GM12872 (cell line): ENCODE measurements at regions not wholly inside any gene's neighbourhood (a gene's known extent, or its start where the extent isn't known, plus 50 kb on each side); places are given as distances from the start of the nearest gene placed in this dataset.

Experiments used
- TF ChIP-seq, protein P1 (sequence below): IDR thresholded peaks from 3 replicates; pipeline ENCODE4 v1.5.1; 2011; ENCODE audit warnings: low read depth, mild to moderate bottlenecking, low read length, moderate library complexity; ENCODE audit not compliant: insufficient read depth

DNA sequence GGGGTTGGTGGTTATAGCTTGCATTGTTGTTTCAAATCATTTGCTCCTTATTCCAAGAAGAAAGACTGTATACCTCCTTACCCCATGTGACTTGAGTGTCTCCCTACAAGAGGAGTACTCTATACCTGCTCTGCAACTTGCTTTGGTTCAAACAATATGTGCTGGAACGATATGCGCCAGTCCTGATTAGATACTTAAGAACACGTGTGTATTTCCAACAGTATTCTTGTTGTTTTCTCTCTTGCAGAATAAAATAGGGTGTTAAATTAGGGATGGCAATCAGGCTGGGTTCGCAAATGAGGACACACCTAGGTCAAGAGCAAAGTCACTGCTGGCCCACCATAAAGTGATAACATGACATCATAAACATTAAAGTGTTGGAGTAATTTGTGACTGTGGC lies 895.0 kb upstream of the SLITRK1 start:
- TF ChIP-seq, protein P1, sequence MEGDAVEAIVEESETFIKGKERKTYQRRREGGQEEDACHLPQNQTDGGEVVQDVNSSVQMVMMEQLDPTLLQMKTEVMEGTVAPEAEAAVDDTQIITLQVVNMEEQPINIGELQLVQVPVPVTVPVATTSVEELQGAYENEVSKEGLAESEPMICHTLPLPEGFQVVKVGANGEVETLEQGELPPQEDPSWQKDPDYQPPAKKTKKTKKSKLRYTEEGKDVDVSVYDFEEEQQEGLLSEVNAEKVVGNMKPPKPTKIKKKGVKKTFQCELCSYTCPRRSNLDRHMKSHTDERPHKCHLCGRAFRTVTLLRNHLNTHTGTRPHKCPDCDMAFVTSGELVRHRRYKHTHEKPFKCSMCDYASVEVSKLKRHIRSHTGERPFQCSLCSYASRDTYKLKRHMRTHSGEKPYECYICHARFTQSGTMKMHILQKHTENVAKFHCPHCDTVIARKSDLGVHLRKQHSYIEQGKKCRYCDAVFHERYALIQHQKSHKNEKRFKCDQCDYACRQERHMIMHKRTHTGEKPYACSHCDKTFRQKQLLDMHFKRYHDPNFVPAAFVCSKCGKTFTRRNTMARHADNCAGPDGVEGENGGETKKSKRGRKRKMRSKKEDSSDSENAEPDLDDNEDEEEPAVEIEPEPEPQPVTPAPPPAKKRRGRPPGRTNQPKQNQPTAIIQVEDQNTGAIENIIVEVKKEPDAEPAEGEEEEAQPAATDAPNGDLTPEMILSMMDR, result no peak

DNA sequence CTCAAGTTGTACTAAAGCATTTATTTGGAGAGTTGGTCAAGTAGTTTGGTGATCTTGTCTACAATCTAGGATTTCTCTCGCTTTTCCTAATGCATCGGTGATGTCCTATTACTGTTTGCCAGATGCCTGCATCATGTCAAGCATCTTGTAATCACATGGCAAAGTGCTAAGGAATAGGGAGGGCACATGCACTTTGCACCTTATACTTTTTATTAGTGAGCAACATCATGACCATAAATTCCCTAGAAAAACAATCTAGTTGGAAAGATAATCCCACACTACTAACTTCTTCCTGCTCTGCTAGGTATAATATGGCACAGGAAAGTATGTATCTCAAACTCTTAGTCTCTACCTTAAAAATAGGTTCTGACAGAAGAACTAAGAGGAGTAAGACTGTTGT lies 894.3 kb upstream of the SLITRK1 start:
- TF ChIP-seq, protein P1, result no peak

DNA sequence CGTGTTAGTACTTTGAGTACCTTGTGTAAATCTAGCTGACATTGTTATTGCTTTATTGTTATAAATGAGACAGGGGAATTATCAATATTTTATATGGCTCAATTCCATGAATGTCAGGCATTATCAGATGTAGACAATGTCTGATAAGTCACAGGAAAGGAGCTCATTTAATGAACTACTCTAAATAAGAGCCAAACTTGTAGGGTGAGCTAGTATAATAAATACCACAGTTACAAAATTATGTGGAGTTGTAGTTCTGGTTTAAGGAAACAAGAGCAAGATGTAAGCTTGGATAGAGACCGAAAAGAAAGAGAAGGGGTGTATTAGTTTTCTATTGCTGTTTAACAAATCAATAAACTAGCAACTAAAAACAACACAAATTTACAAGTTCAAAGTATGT lies 891.8 kb upstream of the SLITRK1 start:
- TF ChIP-seq, protein P1, result no peak

DNA sequence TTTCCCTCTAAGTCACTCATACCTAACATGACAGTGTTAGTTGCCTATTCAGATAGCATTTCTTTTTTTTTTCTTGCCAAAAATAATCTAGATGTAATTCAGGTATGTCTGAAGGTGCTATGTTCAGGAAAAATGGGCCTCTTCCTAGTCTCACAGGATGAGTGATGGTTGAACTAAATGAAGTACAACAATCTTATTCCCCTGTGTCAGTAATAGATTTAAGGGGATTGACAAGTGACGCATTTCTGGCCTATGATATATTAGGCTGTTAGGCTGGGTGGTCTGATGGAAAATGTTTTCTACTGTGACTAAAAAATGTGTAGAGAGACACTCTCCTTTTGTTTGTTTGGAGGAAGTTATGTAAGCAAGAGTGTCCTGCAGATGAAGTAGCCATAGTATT lies 878.7 kb upstream of the SLITRK1 start:
- TF ChIP-seq, protein P1, result no peak

DNA sequence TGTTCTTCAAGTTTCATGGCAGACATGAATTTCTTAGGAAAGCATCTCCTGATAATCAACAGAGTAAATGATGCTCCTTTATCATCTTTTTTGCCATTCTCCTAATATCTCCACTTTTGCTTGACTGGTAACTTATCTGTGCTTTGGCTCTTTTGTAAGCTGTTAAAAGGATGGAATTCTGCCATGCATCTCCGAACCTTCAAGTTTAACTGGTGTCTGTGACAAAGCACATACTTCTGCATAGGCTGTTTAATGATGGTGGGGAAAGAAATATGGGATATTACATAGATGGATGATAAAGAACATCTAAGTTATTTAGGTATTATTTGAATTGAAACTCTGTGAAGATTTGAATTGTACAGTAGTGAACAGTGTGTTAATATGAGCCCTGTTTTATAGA lies 866.9 kb upstream of the SLITRK1 start:
- TF ChIP-seq, protein P1, result no peak

DNA sequence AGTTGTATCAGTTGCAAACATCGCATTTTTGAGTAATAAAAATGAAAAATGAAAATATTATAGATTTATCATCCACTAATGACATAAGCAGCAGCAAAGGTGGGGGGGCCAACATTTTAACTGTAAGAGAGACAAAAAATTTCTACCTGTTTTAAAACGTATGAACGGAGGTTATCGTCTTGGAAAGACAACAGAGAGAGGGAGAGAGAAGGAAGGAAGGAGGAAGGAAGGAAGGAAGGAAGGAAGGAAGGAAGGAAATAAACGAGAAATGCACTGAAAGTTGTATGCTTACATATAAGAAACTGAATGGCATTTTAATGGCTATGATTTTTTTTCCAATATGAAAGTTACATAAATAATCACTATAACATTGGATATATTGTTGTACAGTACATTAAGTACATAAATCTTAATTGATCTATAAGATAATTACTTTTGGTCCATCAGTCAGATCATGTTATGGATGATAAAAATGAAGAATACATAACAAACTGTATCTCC lies 862.8 kb upstream of the SLITRK1 start:
- TF ChIP-seq, protein P1, result no peak

DNA sequence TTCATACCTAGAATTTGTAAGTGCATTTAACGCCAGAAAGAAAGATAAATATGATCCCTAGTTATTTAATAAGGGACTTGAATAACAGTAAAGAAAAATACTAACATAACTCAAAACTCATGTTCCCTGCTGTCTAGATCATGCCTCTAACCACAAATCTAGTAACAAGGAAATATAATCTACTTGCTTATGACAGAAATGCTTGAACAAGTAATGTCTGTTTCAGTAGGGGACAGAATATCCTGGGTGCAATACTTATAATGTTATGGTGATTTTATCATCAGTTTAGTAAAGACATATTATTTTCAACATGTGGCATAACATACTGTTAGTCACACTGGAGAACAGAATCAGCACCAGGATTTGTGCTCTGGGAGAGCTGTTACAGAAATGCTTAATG lies 861.9 kb upstream of the SLITRK1 start:
- TF ChIP-seq, protein P1, result no peak

DNA sequence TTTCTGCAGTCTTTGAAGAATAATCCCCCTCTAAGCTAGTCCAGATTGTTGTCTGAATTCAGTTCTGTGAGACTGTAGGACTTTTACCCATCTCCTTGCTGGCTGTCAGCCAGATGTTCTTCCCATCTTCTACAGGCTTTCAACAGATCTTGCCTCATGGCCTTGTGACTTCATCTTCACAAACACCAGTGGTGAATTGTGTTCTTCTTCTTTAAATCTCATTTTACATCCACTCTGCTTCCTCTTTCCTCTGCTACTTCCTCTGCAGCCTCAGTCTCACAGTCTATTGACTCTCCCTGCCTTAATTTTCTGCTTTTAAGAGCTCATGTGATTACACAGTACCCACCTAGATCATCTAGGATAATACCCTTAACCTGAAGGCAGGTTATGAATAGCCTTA lies 859.0 kb upstream of the SLITRK1 start:
- TF ChIP-seq, protein P1, result no peak
